Chondrocyte (in vitro differentiated cells): ENCODE measurements at regions not wholly inside any gene's neighbourhood (a gene's known extent, or its start where the extent isn't known, plus 50 kb on each side); places are given as distances from the start of the nearest gene placed in this dataset.

Experiments used
- DNase-seq: peaks from one replicate; pipeline ENCODE4 v3.0.0; 2021; ENCODE audit warnings: mixed read lengths, low spot score
- H3K27ac Mint-ChIP-seq: one replicate; pipeline ENCODE4 v1.8.0; 2021; ENCODE audit warnings: mild to moderate bottlenecking, moderate library complexity, mixed read lengths; ENCODE audit not compliant: unreplicated experiment
- H3K27me3 Mint-ChIP-seq: 2 replicates; pipeline ENCODE4 v1.8.0; 2021; ENCODE audit warnings: low read depth, mixed read lengths
- H3K36me3 Mint-ChIP-seq: 2 replicates; pipeline ENCODE4 v1.8.0; 2021; ENCODE audit warnings: low read depth, mixed read lengths
- H3K4me1 Mint-ChIP-seq: 2 replicates; pipeline ENCODE4 v1.8.0; 2021; ENCODE audit warnings: low read depth, mild to moderate bottlenecking, mixed read lengths
- H3K4me3 Mint-ChIP-seq: one replicate; pipeline ENCODE4 v1.8.0; 2021; ENCODE audit warnings: mild to moderate bottlenecking, moderate library complexity, mixed read lengths; ENCODE audit not compliant: unreplicated experiment
- H3K9me3 Mint-ChIP-seq: 2 replicates; pipeline ENCODE4 v1.8.0; 2021; ENCODE audit warnings: low read depth, mixed read lengths
- TF ChIP-seq, protein P1 (sequence below): fragments of 200-600 bp; sonication (generic); IDR thresholded peaks from 2 replicates; pipeline ENCODE4 v1.5.0; 2021; ENCODE audit warnings: antibody characterized with exemption, mild to moderate bottlenecking, moderate library complexity

DNA sequence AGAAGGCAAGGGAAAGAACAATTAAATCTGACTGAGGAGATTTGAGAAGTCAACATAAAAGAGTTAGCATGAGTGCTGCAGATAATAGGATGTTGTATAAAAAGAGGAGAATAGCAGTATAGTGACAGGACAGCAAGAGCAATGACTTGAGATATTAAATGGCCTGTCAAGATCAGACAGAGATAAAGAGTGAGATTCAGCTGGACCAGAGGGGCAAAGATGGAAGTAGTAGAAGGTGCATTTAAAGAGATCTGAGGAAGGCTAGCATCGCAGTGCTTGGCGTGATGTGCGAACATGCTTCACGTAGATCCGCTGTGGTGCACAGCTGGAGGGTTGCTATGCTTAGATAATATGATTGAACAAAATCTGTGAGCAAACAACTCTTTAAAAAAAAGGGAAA, 1422.6 kb upstream of the CDH8 start:
- DNase-seq = no peak
- TF ChIP-seq, protein P1, sequence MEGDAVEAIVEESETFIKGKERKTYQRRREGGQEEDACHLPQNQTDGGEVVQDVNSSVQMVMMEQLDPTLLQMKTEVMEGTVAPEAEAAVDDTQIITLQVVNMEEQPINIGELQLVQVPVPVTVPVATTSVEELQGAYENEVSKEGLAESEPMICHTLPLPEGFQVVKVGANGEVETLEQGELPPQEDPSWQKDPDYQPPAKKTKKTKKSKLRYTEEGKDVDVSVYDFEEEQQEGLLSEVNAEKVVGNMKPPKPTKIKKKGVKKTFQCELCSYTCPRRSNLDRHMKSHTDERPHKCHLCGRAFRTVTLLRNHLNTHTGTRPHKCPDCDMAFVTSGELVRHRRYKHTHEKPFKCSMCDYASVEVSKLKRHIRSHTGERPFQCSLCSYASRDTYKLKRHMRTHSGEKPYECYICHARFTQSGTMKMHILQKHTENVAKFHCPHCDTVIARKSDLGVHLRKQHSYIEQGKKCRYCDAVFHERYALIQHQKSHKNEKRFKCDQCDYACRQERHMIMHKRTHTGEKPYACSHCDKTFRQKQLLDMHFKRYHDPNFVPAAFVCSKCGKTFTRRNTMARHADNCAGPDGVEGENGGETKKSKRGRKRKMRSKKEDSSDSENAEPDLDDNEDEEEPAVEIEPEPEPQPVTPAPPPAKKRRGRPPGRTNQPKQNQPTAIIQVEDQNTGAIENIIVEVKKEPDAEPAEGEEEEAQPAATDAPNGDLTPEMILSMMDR = no peak
- peaks cover 18% of the 10 kb centered on the region for H3K27me3 Mint-ChIP-seq
- peaks cover 8% of the 10 kb centered on the region for H3K4me1 Mint-ChIP-seq
- H3K4me3 Mint-ChIP-seq = no peak overlapping the region
- no peak overlapping the region for H3K27ac Mint-ChIP-seq
- H3K9me3 Mint-ChIP-seq = no peaks in the 10 kb centered on the region
- H3K36me3 Mint-ChIP-seq = no peaks in the 10 kb centered on the region

DNA sequence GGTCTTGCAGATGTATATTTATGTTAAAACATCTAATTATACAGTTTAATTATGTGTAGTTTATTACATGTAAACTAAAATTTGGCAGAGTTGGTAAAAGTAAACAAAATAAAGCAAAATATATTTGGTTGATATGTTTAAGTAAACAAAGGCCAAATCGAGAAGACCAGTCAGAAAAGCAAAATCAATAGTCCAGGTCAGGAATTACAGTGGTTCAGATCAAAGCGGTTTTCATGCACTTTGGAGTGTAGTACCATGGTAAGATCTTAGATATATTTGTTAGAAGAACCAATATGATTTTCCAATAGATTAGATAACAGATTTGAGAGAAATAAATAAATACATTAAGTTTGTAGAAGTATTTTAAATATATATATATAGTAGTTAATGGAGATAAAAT, 1421.6 kb upstream of the CDH8 start:
- TF ChIP-seq, protein P1 = no peak
- H3K27me3 Mint-ChIP-seq = peaks cover 26% of the 10 kb centered on the region
- no peak for DNase-seq
- no peaks in the 10 kb centered on the region for H3K36me3 Mint-ChIP-seq
- H3K4me1 Mint-ChIP-seq = peaks cover 8% of the 10 kb centered on the region
- no peak overlapping the region for H3K4me3 Mint-ChIP-seq
- no peaks in the 10 kb centered on the region for H3K9me3 Mint-ChIP-seq
- H3K27ac Mint-ChIP-seq = no peak overlapping the region

DNA sequence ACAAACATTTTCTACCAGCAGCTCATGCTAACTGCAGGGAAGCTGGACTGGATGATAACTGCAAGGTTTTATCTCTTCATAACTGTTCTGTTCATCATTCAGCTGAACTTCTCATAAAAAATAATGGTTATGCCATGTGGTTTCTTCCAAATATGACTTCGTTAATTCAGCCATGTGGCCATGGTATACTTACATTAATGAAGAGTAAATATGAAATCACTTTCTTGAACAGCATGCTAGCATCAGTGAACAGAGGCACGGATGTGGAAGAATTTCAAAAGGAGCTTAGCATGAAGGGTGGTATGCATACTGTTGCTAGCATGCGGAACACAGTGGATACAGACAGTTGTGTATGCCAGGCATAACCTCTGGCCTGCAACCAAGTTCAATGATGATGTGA, 1417.0 kb upstream of the CDH8 start:
- no peaks in the 10 kb centered on the region for H3K9me3 Mint-ChIP-seq
- TF ChIP-seq, protein P1 = no peak

DNA sequence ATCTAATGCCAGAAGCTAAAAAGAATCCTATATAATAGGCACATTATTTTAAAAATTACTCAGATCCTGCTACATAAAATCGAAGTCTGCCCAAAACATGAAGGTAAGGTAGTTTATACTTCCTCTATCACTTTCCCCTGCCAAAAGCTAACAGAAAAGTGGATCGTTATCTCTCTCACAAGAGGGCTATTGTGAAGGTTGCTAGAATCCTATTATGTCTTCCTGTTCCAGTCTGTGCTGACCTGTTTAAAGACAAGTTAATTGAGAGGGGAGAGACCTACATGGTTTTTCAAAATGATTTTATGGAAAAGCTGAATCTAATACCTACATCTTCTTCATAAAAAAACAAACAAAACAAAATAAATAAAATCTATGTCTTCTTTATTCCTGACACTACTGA, 1410.9 kb upstream of the CDH8 start:
- H3K4me3 Mint-ChIP-seq = no peak overlapping the region
- H3K4me1 Mint-ChIP-seq = no peaks in the 10 kb centered on the region
- H3K27ac Mint-ChIP-seq = no peak overlapping the region
- no peak for DNase-seq
- H3K9me3 Mint-ChIP-seq = no peaks in the 10 kb centered on the region
- TF ChIP-seq, protein P1 = no peak
- no peaks in the 10 kb centered on the region for H3K36me3 Mint-ChIP-seq
- peaks cover 11% of the 10 kb centered on the region for H3K27me3 Mint-ChIP-seq

More for the DNA sequence above, 1417.0 kb upstream of the CDH8 start:
- Mint-ChIP-seq H3K36me3 (no peaks in the 10 kb centered on the region), H3K4me3 (no peak overlapping the region), H3K27ac (no peak overlapping the region), H3K4me1 (no peaks in the 10 kb centered on the region), H3K27me3 (peaks cover 26% of the 10 kb centered on the region)
- no peak for DNase-seq

DNA sequence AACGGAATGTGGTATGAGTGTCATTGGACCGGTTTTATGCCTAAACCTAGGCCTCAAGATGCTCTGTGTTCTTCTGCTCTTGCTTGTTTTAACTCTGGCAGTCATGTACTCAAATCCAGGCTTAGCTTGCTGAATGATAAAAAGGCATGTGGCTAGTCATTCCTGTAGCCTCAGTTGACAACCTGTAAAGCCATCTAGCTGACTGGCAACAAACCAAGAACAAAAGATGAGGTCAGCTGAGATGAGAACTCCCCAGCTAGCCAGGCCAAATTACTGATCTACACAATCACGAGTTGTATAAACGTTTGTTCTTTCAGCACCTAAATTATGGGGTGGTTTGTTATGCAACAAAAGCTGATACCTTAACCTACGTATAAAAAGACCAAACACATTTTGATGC, 1406.0 kb upstream of the CDH8 start:
- Mint-ChIP-seq H3K9me3 (no peaks in the 10 kb centered on the region), H3K27me3 (peaks cover 6% of the 10 kb centered on the region)
- TF ChIP-seq, protein P1 = no peak

More for the DNA sequence above, 1406.0 kb upstream of the CDH8 start:
- no peak for DNase-seq
- Mint-ChIP-seq H3K27ac (no peak overlapping the region), H3K4me3 (no peak overlapping the region), H3K4me1 (no peaks in the 10 kb centered on the region), H3K36me3 (no peaks in the 10 kb centered on the region)
